Upper lobe of left lung (tissue), 6 donors: ENCODE measurements at regions not wholly inside any gene's neighbourhood (a gene's known extent, or its start where the extent isn't known, plus 50 kb on each side); places are given as distances from the start of the nearest gene placed in this dataset.

Experiments
- ATAC-seq, 2 donors: fragments of 200-7000 bp; cut with Tn5 transposase; one replicate each; pipeline ENCODE4 v1.9.1; 2022; ENCODE audit warnings: mild to moderate bottlenecking in 2 of 2, moderate library complexity in 2 of 2; ENCODE audit not compliant: low FRiP score in 2 of 2
- DNase-seq, 2 donors: peaks; one replicate each; pipeline ENCODE4 v3.0.0-alpha.2; 2019 to 2020
- H3K27ac ChIP-seq, 4 donors: fragments of 200-600 bp; sonication (generic); one replicate each; pipeline ENCODE4 v1.5.1; 2016 to 2019
- H3K27me3 ChIP-seq, 4 donors: fragments of 200-600 bp; sonication (generic); one replicate each; pipeline ENCODE4 v1.5.1; 2017 to 2019
- H3K36me3 ChIP-seq, 4 donors: fragments of 200-600 bp; sonication (generic); one replicate each; pipeline ENCODE4 v1.5.1; 2016 to 2019
- H3K4me1 ChIP-seq, 4 donors: fragments of 200-600 bp; sonication (generic); one replicate each; pipeline ENCODE4 v1.5.1; 2018 to 2019
- H3K4me3 ChIP-seq, 4 donors: fragments of 200-600 bp; sonication (generic); one replicate each; pipeline ENCODE4 v1.5.1; 2017 to 2019; ENCODE audit warnings: mild to moderate bottlenecking in 2 of 4, moderate library complexity in 1 of 4
- H3K9me3 ChIP-seq, 4 donors: fragments of 200-600 bp; sonication (generic); one replicate each; pipeline ENCODE4 v1.5.1; 2018 to 2019
- EP300 ChIP-seq, 4 donors: sonication (generic); formaldehyde crosslinking; IDR thresholded peaks; one replicate each; pipeline ENCODE4 v1.5.1; 2017; ENCODE audit warnings: antibody characterized with exemption in 4 of 4, control low read depth in 2 of 4
- POLR2A ChIP-seq, 4 donors: fragments of 450-650 bp; IDR thresholded peaks; one replicate each; pipeline ENCODE4 v1.5.1; 2016 to 2017; ENCODE audit warnings: antibody characterized with exemption in 4 of 4, mild to moderate bottlenecking in 2 of 4
- POLR2AphosphoS5 ChIP-seq, 2 donors: sonication (generic); formaldehyde crosslinking; IDR thresholded peaks; one replicate each; pipeline ENCODE4 v1.5.1; 2017; ENCODE audit warnings: antibody characterized with exemption in 2 of 2
- WGBS, 2 donors: methylation state at CpG; one replicate each; pipeline ENCODE4 v1.1.5; 2017 to 2018; 5-methylcytosine and 5-hydroxymethylcytosine counted together
- TF ChIP-seq, protein P1 (sequence below), 6 experiments: fragments of 450-650 bp in 4 of 6; fragments of 200-600 bp in 2 of 6; sonication (generic) in 2 of 6; IDR thresholded peaks; one replicate each; pipeline ENCODE4 v1.5.1; 2016 to 2019; ENCODE audit warnings: antibody characterized with exemption in 6 of 6
- donor health status: DM: no; HTN: no; CAD: no; lungs with moderate emphysema.
- donor health status: DM: no; HTN: yes; CAD: no; lungs with severe emphysema.

DNA sequence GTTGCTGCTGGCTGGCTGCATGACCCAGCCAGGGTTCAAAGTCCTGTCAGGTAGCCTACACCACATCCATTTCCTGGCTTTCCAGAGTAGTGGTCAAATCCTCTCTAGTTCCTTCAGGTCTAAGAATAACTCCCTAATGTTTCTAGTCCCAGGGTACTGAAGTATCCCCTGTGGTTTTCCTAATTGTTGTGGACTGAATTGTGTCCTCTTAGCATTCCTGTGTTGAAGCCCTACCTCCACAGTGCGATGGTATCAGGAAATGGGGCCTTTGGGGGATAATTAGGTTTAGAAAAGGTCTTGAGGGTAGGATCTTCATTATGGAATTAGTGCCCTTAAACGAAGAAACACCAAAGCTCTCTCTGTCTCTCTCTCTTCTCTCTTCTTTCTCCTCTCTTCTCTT lies 191.8 kb upstream of the CCNG1 start:
- H3K27me3 ChIP-seq = no peaks in the 10 kb centered on the region
- DNase-seq (no peak), ATAC-seq (no peak)
- H3K36me3 ChIP-seq = no peaks in the 10 kb centered on the region
- TF ChIP-seq, protein P1, sequence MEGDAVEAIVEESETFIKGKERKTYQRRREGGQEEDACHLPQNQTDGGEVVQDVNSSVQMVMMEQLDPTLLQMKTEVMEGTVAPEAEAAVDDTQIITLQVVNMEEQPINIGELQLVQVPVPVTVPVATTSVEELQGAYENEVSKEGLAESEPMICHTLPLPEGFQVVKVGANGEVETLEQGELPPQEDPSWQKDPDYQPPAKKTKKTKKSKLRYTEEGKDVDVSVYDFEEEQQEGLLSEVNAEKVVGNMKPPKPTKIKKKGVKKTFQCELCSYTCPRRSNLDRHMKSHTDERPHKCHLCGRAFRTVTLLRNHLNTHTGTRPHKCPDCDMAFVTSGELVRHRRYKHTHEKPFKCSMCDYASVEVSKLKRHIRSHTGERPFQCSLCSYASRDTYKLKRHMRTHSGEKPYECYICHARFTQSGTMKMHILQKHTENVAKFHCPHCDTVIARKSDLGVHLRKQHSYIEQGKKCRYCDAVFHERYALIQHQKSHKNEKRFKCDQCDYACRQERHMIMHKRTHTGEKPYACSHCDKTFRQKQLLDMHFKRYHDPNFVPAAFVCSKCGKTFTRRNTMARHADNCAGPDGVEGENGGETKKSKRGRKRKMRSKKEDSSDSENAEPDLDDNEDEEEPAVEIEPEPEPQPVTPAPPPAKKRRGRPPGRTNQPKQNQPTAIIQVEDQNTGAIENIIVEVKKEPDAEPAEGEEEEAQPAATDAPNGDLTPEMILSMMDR (IDR thresholded peaks at IDR 0.05) = no peak
- TF ChIP-seq POLR2A (IDR thresholded peaks at IDR 0.05) (no peak), POLR2AphosphoS5 (IDR thresholded peaks at IDR 0.05) (no peak), EP300 (IDR thresholded peaks at IDR 0.05) (no peak)
- H3K27ac ChIP-seq = no peak overlapping the region
- H3K4me3 ChIP-seq = no peak overlapping the region
- WGBS, 2 donors = 44 to 61% methylated on average over 2 of the region's 2 CpGs
- no peaks in the 10 kb centered on the region for H3K9me3 ChIP-seq
- H3K4me1 ChIP-seq = no peaks in the 10 kb centered on the region

DNA sequence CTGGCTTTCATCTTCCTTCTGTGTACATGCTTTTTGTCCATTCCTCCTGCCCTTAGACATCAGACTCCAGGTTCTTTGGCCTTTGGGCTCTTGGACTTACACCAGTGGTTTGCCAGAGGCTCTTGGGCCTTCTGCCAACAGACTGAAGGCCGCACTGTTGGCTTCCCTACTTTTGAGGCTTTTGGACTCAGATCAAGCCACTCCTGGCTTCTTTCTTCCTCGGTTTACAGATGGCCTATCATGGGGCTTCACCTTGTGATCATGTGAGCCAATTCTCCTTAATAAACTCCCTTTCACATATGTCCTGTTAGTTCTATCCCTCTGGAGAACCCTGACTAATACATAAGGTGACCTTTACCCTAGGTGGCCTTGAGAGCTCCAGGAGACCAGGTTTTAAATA lies 189.1 kb upstream of the CCNG1 start:
- Histone ChIP-seq H3K4me1 (no peaks in the 10 kb centered on the region), H3K36me3 (no peaks in the 10 kb centered on the region), H3K9me3 (no peaks in the 10 kb centered on the region), H3K27me3 (no peaks in the 10 kb centered on the region), H3K4me3 (no peak overlapping the region), H3K27ac (no peak overlapping the region)
- ATAC-seq = no peak
- no peak for TF ChIP-seq EP300 (IDR thresholded peaks at IDR 0.05)
- no peak for TF ChIP-seq POLR2AphosphoS5 (IDR thresholded peaks at IDR 0.05)
- no peak for DNase-seq
- WGBS, 2 donors = 66 to 71% methylated on average over 2 of the region's 2 CpGs

DNA sequence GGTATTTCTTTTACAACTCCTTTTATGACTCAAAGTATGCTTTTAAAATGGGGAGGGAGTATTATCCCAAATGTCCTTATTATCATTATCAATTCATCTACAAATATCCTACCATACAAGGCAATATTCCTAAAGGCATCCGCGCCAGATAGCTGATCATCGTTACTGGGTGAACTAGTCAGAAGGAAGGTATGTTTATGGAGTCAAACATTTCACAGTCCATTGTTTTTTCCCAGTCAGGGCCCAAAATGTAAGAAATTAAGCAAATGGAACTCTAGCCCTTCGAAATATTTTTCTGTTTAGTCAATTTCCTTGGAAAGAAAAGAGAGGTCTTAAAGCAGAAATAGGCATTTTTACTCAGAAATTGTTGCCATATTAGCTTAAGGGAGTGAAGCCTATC lies 188.5 kb upstream of the CCNG1 start:
- Histone ChIP-seq H3K9me3 (no peaks in the 10 kb centered on the region), H3K27ac (no peak overlapping the region), H3K27me3 (no peaks in the 10 kb centered on the region), H3K4me1 (no peaks in the 10 kb centered on the region), H3K4me3 (no peak overlapping the region), H3K36me3 (no peaks in the 10 kb centered on the region)
- ATAC-seq (no peak), DNase-seq (no peak)
- TF ChIP-seq POLR2AphosphoS5 (IDR thresholded peaks at IDR 0.05) = no peak
- TF ChIP-seq, protein P1 (IDR thresholded peaks at IDR 0.05) = no peak
- no peak for TF ChIP-seq POLR2A (IDR thresholded peaks at IDR 0.05)
- no peak for TF ChIP-seq EP300 (IDR thresholded peaks at IDR 0.05)
- 88 to 90% methylated on average over 4 of the region's 4 CpGs for WGBS, 2 donors

DNA sequence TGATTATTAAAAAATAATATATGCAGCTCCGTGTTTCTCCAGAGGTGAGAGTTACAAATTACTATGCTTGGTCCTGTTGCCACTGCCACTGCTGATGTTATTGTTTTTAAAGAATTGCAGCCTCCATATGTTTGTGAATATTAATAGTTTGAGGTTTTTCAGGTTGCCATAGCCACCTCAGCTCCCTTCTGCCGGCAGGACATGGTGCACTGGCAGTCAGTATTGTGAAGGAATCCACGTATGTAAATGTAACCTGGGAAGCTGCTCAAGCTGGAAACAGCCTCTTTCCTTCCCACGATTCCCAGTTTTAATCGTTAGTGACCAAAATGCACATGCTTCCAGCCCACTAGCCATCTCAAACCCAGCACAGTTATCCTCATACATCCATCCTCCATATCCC lies 184.4 kb upstream of the CCNG1 start:
- Histone ChIP-seq H3K4me3 (no peak overlapping the region), H3K27ac (no peak overlapping the region), H3K4me1 (no peaks in the 10 kb centered on the region), H3K9me3 (no peaks in the 10 kb centered on the region), H3K36me3 (no peaks in the 10 kb centered on the region), H3K27me3 (no peaks in the 10 kb centered on the region)
- DNase-seq (no peak), ATAC-seq (no peak)
- WGBS, 2 donors = 64 to 69% methylated on average over 5 of the region's 5 CpGs
- TF ChIP-seq POLR2AphosphoS5 (IDR thresholded peaks at IDR 0.05) (no peak), POLR2A (IDR thresholded peaks at IDR 0.05) (no peak), EP300 (IDR thresholded peaks at IDR 0.05) (no peak)
- TF ChIP-seq, protein P1 (IDR thresholded peaks at IDR 0.05) = no peak

DNA sequence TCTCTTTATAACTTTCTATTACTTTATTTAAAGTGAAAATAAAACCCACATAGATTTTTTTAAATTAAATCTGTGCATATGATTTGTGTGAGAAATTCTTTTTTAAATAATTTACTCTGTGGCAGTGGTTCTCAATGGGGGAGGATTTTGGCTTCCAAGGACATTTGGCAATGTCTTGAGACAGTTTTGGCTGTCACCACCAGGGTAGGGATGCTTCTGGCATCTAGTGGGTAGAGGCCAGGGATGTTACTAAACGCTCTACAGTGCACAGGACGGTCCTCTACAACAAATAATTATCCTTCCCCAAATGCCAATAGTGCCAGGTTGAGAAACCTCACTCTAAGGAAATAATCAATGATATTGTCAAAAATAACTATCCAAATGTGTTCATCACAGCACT lies 177.9 kb upstream of the CCNG1 start:
- Histone ChIP-seq H3K27ac (no peak overlapping the region), H3K27me3 (no peaks in the 10 kb centered on the region), H3K9me3 (no peaks in the 10 kb centered on the region), H3K4me1 (no peaks in the 10 kb centered on the region), H3K36me3 (no peaks in the 10 kb centered on the region), H3K4me3 (no peak overlapping the region)
- ATAC-seq = no peak
- TF ChIP-seq POLR2AphosphoS5 (IDR thresholded peaks at IDR 0.05) (no peak), POLR2A (IDR thresholded peaks at IDR 0.05) (no peak), EP300 (IDR thresholded peaks at IDR 0.05) (no peak)
- WGBS, 2 donors = 83 to 88% methylated on average over 2 of the region's 2 CpGs
- no peak for DNase-seq

DNA sequence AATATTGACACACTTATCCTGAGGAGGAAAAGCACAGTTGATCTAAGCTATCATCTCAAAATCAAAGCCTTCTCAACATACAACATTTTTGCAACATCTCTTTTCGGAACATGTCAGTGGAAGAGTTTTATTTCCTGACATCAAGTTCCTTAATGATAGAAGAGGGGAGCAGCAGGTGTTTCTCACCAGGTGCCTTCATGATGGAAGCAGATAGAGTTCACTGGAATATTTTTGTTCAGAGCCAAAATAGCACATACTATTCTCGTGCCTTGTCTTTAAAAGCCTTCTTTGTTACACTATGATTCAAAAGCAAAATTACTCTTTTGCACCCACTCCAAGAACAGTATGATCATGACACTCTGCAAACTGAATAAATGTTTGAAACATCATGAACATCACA lies 176.9 kb upstream of the CCNG1 start:
- no peaks in the 10 kb centered on the region for H3K36me3 ChIP-seq
- H3K4me1 ChIP-seq = no peaks in the 10 kb centered on the region
- TF ChIP-seq POLR2A (IDR thresholded peaks at IDR 0.05) (no peak), EP300 (IDR thresholded peaks at IDR 0.05) (no peak), POLR2AphosphoS5 (IDR thresholded peaks at IDR 0.05) (no peak)
- TF ChIP-seq, protein P1 (IDR thresholded peaks at IDR 0.05) = no peak
- H3K9me3 ChIP-seq = no peaks in the 10 kb centered on the region
- no peak for ATAC-seq
- no peaks in the 10 kb centered on the region for H3K27me3 ChIP-seq
- DNase-seq = no peak
- H3K4me3 ChIP-seq = no peak overlapping the region
- WGBS, 2 donors = 79 to 84% methylated on average over 2 of the region's 2 CpGs
- no peak overlapping the region for H3K27ac ChIP-seq
